ENCODE measurements at regions not wholly inside any gene's neighbourhood (a gene's known extent, or its start where the extent isn't known, plus 50 kb on each side); places are given as distances from the start of the nearest gene placed in this dataset.

GRCh38 chr6:148288541-148288940 is 54.1 kb upstream of the SASH1 start:
- TF ChIP-seq CTCF (IDR thresholded peaks at IDR 0.05) (no peak), POLR2A (IDR thresholded peaks at IDR 0.05) (no peak), POLR2AphosphoS5 (IDR thresholded peaks at IDR 0.05) (no peak)

All from breast epithelium (tissue), 3 donors.